NCI-H128 (cell line): ENCODE measurements at regions not wholly inside any gene's neighbourhood (a gene's known extent, or its start where the extent isn't known, plus 50 kb on each side); places are given as distances from the start of the nearest gene placed in this dataset.
"Not testable (repeated sequence)": the region's sequence is repeated elsewhere in the genome, so short reads cannot be mapped to it uniquely, and the experiment has no call there.

Experiments used
- DNase-seq: peaks from one replicate; lab custom pipeline; 2025; ENCODE audit not compliant: unreplicated experiment; lab: John Stamatoyannopoulos, UW

DNA sequence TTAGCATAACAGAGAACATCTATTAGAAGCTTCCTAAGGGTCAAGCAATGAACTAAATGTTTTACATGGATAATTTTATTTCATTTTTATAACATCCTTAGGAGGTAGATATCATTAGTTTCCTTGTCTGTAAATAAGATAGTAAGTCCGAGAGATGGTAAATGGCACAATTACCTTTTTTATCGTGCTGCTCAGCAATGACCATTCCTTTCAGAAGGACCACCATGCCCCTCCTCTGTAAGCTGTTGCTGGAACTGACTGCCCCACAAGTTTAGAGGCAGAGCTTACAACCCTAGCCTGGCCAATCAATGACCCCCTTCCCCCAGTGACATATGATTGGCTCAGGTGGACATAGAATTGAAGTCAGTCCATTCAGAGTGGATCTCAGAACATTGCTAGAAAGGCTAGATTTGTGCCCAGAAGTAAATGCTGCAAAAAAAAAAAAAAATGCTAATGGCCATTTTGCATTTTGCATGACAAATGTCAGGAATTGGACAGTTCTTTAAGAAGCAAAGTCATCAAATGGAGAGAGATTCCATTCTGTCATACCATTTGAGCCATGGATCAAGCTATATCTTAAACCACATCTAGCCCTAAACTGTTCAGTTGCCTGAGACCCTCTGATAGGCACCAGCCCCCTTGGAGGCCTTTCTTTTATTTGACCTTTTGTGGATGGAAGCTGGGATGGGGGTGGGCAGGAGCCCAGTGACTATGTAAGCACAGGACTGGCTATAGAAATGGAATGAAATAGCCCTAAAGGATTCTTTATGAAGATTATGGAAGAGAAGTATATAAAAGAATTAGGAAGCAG lies 668.3 kb downstream of the UQCRFS1 start:
- DNase-seq: no peak

DNA sequence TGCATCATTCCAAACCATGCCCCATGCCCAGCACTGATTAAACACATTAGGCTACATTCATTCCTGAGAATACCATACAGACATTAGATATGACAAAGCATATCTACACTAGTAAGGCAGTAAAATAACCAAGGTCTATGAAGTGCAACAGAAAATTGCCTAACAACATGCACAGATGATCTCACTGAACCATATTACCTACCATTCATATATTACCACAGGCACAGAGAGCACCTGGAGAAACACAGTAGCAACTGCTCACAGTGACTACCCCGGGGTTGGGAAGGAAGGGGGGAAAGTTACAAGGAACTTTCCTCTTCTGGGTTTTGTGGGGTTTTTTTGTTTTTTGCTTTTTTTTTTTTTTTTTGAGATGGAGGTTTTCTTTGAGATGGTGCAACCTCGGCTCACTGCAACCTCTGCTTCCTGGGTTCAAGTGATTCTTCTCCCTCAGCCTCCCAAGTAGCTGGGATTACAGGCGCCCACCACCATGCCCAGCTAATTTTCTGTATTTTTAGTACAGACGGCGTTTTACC lies 669.6 kb downstream of the UQCRFS1 start:
- no peak for DNase-seq

DNA sequence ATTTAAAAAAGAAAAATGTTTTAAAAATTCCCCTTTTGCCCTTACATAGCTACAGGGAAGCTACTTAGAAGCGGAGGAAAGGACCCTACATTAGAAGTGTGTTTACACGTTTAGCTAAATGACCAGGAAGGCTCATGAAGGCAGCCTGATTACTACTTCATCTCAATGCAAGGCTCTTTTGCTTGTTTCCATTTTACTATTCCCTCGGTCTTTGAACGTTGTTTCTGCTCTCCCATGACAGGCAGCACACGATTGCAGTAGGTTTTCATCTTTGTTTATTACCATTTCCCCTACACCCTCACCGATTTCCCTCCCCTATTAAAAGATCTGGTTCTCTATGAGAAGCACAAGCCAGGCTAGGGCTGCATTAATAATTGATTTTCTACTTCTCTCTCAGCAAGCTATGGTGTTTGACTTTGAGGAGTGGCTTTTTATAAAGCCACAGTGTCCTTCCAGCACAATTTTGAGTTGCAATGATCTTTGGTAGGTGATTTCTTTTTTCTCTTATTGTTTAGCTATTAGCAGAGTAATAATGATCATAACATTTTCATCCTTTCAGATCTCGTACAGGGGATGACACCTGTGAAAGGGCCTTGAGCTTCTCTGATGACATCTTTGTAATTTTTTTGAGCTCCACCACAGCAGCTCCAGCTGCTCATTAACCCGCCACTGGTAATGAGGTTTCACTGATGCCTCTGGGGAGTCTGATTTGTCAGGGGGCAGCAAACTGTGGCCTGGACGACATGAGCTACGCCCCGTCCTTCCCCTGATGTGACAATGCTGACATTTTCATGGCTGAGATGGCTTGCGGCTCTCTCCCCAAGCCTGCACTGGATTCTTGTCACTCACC lies 670.3 kb downstream of the UQCRFS1 start:
- DNase-seq: no peak

- no peak for DNase-seq
These were observed 671.2 kb downstream of the UQCRFS1 start for GRCh38 chr19:28541602-28542393.

DNA sequence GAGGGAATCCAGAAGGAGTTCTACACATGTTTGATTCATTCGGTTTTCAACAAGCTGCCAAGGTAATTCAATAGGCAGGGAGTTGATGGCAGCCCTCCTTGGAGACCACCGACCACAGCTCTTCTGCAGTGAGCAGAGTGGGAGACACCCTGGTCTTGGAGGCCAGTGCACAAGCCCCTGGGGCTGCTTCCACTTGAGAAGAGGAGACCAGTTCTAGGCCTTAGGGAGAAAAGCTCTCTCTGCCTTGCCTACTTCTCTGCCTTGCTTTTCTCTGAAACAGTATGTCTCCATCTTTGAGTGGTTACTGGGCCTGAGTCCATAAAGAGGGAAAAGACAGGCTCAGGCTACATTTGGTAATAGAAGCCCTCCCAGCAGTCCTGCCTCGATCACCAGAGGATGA lies 671.9 kb downstream of the UQCRFS1 start:
- no peak for DNase-seq

DNA sequence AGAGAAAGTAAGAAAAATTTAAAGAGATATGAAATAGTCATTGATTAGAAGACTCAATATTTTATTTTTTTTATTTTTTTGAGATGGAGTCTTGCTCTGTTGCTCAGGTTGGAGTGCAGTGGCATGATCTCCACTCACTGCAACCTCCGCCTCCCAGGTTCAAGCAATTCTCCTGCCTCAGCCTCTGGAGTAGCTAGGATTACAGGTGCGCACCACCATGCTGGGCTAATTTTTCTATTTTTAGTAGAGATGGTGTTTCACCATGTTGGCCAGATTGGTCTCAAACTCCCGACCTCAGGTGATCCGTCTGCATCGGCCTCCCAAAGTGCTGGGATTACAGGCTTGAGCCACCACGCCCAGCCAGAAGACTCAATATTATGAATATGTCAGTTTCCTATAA lies 672.6 kb downstream of the UQCRFS1 start:
- DNase-seq: not testable (repeated sequence)

DNA sequence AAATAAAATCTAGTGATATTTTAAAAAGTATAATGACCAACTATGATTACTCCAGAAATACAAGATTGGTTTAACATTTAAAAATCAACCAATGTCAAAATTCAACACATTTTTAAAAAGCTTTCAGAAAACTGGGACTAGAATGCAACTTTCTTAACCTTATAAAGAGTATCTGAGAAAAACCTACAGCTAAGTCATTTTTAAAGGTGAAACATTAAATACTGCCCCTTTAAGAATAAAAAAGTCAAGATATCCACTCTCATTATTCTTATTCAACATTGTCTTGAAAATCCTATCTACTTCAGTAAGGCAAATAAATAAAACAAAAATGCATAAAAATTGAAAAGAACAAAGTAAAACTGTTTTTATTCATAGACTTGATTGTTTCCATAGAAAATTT lies 673.2 kb downstream of the UQCRFS1 start:
- DNase-seq: no peak

- not testable (repeated sequence) for DNase-seq
These were observed 674.4 kb downstream of the UQCRFS1 start for GRCh38 chr19:28538579-28538978.

GRCh38 chr19:28537896-28538295 lies 675.1 kb downstream of the UQCRFS1 start:
- no peak for DNase-seq

DNA sequence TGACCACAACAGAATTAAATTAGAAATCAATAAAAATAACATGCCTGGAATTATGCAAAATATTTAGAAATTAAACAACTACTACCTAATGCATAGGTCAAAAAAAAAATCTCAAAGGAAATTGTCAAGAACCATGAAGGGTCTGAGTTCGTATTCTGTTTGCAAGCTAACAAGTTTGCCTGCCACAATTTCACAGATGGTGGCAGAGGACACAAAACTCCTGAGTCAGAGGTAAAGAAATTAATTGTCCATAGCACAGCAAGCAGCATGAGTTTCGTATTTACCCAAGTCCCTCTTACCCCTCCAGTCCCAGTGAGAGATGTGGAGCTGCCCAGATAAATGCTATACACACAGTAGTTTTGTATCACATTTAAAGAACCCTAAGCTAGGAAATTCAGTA lies 675.9 kb downstream of the UQCRFS1 start:
- DNase-seq: no peak

GRCh38 chr19:28535352-28535775 lies 677.6 kb downstream of the UQCRFS1 start:
- no peak for DNase-seq

GRCh38 chr19:28534766-28535351 lies 678.1 kb downstream of the UQCRFS1 start:
- DNase-seq: no peak

DNA sequence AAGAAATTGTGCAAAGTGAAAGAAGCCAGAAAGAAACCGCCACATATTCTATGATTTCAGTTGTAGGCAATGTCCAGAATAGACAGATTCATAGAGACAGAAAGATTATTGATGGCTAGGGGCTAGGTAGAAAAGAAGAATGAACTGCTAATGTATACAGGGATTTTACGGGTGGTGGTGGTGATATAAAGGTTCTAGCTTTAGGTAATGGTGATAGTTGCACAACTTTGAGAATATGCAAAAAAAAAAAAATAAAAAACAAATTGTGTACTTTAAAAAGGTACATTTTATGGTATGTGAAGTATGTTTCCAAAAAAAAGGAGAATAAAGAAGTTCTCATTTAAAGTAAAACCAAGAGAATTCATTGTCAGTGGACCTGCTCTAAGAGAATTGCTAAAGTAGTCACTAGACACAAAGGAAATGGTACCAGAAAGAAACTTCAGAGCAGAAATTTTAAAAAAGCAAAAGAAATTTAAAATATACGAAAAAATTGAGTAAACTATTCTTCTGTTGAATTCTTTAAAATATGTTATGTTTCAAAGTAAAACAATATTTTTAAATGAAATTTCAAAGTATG lies 680.1 kb downstream of the UQCRFS1 start:
- no peak for DNase-seq

DNA sequence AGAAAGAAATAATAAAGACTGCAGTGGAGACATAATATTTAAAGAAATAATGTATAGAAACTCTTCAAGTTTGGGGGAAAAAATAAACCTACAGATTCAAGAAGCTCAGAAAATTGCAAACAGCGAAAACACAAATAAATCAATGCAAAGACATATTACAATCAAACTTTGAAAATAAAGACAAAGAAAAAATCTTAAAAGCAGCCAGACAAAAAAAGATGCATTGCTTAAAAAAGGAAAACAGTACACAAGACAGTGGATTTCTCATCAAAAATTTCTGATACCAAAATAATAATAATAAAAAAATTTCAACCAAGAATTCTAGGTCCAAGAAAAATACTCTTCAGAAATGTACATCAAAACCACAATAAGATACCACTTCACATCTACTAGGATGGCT lies 681.0 kb downstream of the UQCRFS1 start:
- no peak for DNase-seq

DNA sequence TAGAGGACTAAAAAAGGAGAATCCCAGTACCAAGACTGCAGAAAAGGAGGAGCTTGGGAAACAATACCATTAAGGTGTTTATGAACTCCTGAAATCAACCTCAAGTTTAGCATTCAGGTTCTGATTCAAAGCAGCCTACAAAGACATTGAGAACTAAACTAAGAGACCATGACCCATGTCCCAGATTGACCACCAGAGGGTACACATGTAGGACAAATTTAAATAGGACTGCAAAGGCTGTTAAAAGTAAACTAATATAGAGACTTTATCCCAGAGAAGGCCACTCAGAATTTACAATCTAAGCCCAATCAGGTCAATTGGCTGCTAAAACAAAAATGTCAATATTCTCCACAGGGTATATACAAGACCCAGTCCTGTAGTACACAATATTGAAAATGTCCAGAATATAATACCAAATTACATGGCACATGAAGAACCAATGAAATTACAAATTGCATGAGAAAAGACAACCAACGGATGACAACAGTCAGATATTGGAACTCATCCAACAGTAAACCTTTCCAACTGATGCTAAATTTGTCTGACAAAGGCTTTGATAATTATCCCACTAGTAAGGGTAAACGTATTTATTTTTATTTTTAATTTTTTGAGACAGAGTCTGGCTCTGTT lies 682.4 kb downstream of the UQCRFS1 start:
- no peak for DNase-seq

DNA sequence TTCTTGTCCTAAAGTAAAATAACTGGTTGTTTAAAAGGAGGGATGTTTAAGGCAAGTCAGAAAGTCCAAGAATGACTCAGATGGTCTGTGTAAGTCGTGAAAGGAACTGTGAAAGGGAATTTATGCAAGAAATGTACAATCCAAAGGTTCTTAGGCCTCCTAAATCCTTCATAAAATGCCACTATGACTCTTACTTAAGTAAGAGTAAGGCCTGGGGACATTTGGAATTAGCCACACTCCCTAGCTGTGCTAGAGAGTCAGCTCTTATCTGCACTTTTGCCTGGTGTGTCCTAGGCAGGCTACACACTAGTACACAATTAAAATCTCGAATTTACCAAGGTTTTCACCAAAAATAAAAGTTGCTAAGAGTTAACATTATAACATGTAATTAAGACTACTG lies 686.9 kb downstream of the UQCRFS1 start:
- no peak for DNase-seq

DNA sequence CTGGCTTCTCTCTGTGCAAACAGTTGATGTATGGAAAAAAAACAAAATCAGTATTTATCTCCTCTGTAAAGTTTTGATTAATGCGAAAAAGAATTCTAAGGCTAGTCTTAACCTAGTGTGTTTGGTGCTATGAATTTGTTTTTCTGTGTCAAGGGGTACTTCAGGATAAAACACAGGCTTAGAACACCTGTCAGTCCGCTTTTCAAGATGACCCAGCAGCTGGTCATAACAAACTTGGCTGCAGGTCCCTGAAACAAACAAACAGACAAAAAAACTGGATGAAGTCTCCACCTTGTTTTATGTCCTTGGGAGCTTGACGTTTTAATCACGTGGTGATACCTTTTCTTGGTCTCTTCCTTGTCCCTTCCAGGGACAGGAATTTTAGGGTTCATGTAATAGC lies 689.3 kb downstream of the UQCRFS1 start:
- DNase-seq: no peak

DNA sequence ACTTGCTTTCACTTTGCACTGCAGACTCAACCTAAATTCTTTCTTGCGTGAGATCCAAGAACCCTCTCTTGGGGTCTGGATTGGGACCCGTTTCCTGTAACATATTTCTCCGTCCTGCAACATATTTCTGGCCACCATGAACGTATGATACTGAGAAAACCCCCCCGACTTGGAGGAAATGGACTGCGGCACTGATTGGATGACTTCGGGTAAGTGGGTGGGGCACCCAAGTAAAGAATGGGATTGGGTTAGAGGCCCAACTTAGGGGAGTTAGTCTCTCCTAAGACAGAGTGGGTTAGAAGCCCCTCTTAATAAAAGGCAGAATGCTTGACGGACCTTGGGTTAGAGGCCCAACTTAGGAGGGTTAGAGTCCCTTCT lies 690.4 kb downstream of the UQCRFS1 start:
- no peak for DNase-seq

DNA sequence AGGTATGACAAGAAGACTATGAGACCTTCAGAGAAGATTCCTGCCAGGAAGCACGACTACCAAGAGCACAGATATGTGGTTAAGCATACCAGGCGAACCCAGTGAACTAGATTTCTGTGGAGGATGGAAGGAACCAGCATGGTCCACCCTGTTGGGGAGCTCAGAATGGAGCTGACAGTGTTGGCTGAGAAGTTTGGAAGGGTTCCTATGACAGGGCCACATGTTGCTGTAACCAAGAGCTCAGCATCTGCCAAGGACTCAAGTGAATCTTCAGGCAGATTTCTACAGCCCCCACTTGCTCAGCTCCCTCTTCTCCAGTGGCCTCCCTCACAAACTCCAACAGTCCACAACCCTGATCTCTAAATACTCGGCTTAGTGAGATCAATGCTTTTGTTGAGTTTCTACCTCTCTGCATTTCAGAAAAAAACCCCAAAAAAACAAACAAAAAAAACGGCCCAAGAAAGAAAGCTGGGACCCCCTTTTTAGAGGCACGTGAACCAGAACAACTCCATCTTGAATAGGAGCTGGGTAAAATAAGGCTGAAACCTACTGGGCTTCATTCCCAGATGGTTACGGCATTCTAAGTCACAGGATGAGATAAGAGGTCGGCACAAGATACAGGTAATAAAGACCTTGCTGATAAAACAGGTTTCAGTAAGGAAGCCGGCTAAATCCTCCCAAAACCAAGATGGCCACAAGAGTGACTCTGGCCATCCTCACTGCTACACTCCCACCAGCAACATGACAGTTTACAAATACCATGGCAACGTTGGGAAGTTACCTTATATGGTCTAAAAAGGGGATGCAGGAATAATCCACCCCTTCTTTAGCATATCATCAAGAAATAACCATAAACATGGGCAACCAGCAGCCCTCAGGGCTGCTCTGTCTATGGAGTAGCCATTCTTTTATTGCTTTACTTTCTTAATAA lies 691.1 kb downstream of the UQCRFS1 start:
- no peak for DNase-seq
